Fibroblast of skin of abdomen (primary cell): ENCODE measurements at regions not wholly inside any gene's neighbourhood (a gene's known extent, or its start where the extent isn't known, plus 50 kb on each side); places are given as distances from the start of the nearest gene placed in this dataset.

Experiments used
- DNase-seq: peaks from one replicate; pipeline ENCODE4 v3.0.0-alpha.2; 2013

- no peak for DNase-seq
Observed at GRCh38 chr18:27687351-27687979, 489.5 kb downstream of the CDH2 start.

GRCh38 chr18:27685807-27686412 is 491.0 kb downstream of the CDH2 start:
- peak; percentile 48 for DNase-seq

GRCh38 chr18:27685091-27685490 is 491.8 kb downstream of the CDH2 start:
- DNase-seq: no peak

GRCh38 chr18:27674411-27674810 is 489.3 kb upstream of the CHST9 start:
- DNase-seq: no peak

- no peak for DNase-seq
Observed at GRCh38 chr18:27673861-27674260, 488.8 kb upstream of the CHST9 start.

- peak; percentile 75 for DNase-seq
Observed at GRCh38 chr18:27668158-27668557, 483.1 kb upstream of the CHST9 start.

- DNase-seq: no peak
Observed at GRCh38 chr18:27667064-27667463, 482.0 kb upstream of the CHST9 start.

- DNase-seq: peak; percentile 48
Observed at GRCh38 chr18:27666016-27666415, 480.9 kb upstream of the CHST9 start.

- DNase-seq: no peak
Observed at GRCh38 chr18:27665264-27665799, 480.2 kb upstream of the CHST9 start.

- DNase-seq: no peak
Observed at GRCh38 chr18:27662949-27663348, 477.8 kb upstream of the CHST9 start.

- DNase-seq: no peak
Observed at GRCh38 chr18:27662537-27662936, 477.4 kb upstream of the CHST9 start.

GRCh38 chr18:27661320-27662018 is 476.4 kb upstream of the CHST9 start:
- DNase-seq: no peak

GRCh38 chr18:27656905-27657304 is 471.8 kb upstream of the CHST9 start:
- no peak for DNase-seq

GRCh38 chr18:27656167-27656778 is 471.2 kb upstream of the CHST9 start:
- DNase-seq: peak; percentile 39

- no peak for DNase-seq
Observed at GRCh38 chr18:27653247-27653646, 468.1 kb upstream of the CHST9 start.

- DNase-seq: no peak
Observed at GRCh38 chr18:27652480-27653121, 467.5 kb upstream of the CHST9 start.

GRCh38 chr18:27649621-27650020 is 464.5 kb upstream of the CHST9 start:
- DNase-seq: no peak

GRCh38 chr18:27645929-27646328 is 460.8 kb upstream of the CHST9 start:
- DNase-seq: no peak

- DNase-seq: no peak
Observed at GRCh38 chr18:27636576-27637085, 451.5 kb upstream of the CHST9 start.

- no peak for DNase-seq
Observed at GRCh38 chr18:27632706-27633105, 447.6 kb upstream of the CHST9 start.

- no peak for DNase-seq
Observed at GRCh38 chr18:27627927-27628326, 442.8 kb upstream of the CHST9 start.

GRCh38 chr18:27621236-27621890 is 436.3 kb upstream of the CHST9 start:
- DNase-seq: no peak
